HepG2 (cell line): ENCODE measurements at regions not wholly inside any gene's neighbourhood (a gene's known extent, or its start where the extent isn't known, plus 50 kb on each side); places are given as distances from the start of the nearest gene placed in this dataset.

Experiments
- ATAC-seq: fragments of 200-7000 bp; cut with Tn5 transposase; 3 replicates; pipeline ENCODE4 v1.9.1; 2020; ENCODE audit warnings: mild to moderate bottlenecking, moderate library complexity
- BruUV-seq: library from RNA; stranded (reverse); fragments of 400-500 nt; replicated peaks from 2 replicates; lab custom pipeline; 2021; lab: Mats Ljungman, UMichigan
- CTCF ChIA-PET: fragments of 300-600 bp; formaldehyde crosslinking; extraction: SDS; loops from one replicate; lab custom pipeline; 2021; ENCODE audit warnings: low total read pairs, inconsistent platforms, low intra/inter-chr PET ratio; lab: Yijun Ruan, JAX
- POLR2A ChIA-PET: fragments of 350-600 bp; sonication (Branson Sonifier 250); formaldehyde crosslinking; loops from one replicate; lab custom pipeline; 2020; ENCODE audit warnings: antibody characterized with exemption, inconsistent platforms; lab: Yijun Ruan, JAX
- DNase-seq: peaks from one replicate; pipeline ENCODE4 v3.0.0-alpha.2; 2015; ENCODE audit warnings: low spot score
- FAIRE-seq: peaks from 3 replicates; lab custom pipeline; 2011; peaks lifted over from hg19 to GRCh38; lab: Jason Lieb, UNC
- H2AFZ ChIP-seq: one replicate; pipeline ENCODE4 v1.6.1; 2011; ENCODE audit warnings: low read length, inconsistent platforms
- H3K27ac ChIP-seq: fragments of 300-600 bp; 3 replicates; pipeline ENCODE4 v1.8.0; 2011; ENCODE audit warnings: mixed run types, mild to moderate bottlenecking, mixed read lengths, low read length, inconsistent platforms; ENCODE audit not compliant: insufficient read depth; ENCODE audit errors: extremely low read length
- H3K27me3 ChIP-seq, 2 experiments: fragments of 200-600 bp in 1 of 2; 2 replicates in 1 of 2; 3 replicates in 1 of 2; pipeline versions ENCODE4 v1.6.0 to v1.8.0; 2011; ENCODE audit warnings: low read length in 2 of 2, mild to moderate bottlenecking in 2 of 2, moderate library complexity in 2 of 2, inconsistent platforms in 1 of 2; ENCODE audit not compliant: insufficient read depth in 2 of 2, control insufficient read depth in 1 of 2
- H3K36me3 ChIP-seq, 2 experiments: fragments of 200-600 bp in 1 of 2; replicated peaks in 1 of 2; 2 replicates in 1 of 2; 3 replicates in 1 of 2; pipeline versions ENCODE4 v1.5.1 to v1.8.0; 2011; ENCODE audit warnings: low read length in 2 of 2, inconsistent platforms in 1 of 2; ENCODE audit not compliant: insufficient read depth in 2 of 2, control insufficient read depth in 1 of 2
- H3K4me1 ChIP-seq: 2 replicates; pipeline ENCODE4 v1.5.1; 2012; ENCODE audit warnings: low read length, inconsistent platforms; ENCODE audit not compliant: insufficient read depth
- H3K4me2 ChIP-seq: 2 replicates; pipeline ENCODE4 v1.6.0; 2011; ENCODE audit warnings: low read depth, low read length, inconsistent platforms
- H3K4me3 ChIP-seq, 3 experiments: fragments of 200-600 bp in 1 of 3; sonication (generic), shearing (Covaris generic) in 1 of 3; replicated peaks in 1 of 3; 2 replicates each; pipeline ENCODE4 v1.5.1; 2011 to 2016; ENCODE audit warnings: low read length in 3 of 3, inconsistent platforms in 2 of 3, low read depth in 2 of 3, mild to moderate bottlenecking in 2 of 3, control low read depth in 1 of 3, mixed read lengths in 1 of 3; ENCODE audit not compliant: insufficient read depth in 1 of 3
- H3K79me2 ChIP-seq: one replicate; pipeline ENCODE4 v1.6.1; 2011; ENCODE audit warnings: low read length, inconsistent platforms; ENCODE audit not compliant: insufficient read depth
- H3K9ac ChIP-seq: 2 replicates; pipeline ENCODE4 v1.6.0; 2011; ENCODE audit warnings: mild to moderate bottlenecking, low read depth, low read length, inconsistent platforms; ENCODE audit not compliant: insufficient read depth
- H3K9me3 ChIP-seq: 2 replicates; pipeline ENCODE4 v1.5.1; 2012; ENCODE audit warnings: mild to moderate bottlenecking, low read length
- H4K20me1 ChIP-seq: 2 replicates; pipeline ENCODE4 v1.6.0; 2011; ENCODE audit warnings: inconsistent platforms, mild to moderate bottlenecking, low read length, moderate library complexity; ENCODE audit not compliant: insufficient read depth
- GRHL1 ChIP-seq: sonication (generic); formaldehyde crosslinking; conservative IDR thresholded peaks from 2 replicates; pipeline ENCODE4 v1.8.0; 2022; ENCODE audit warnings: missing genetic modification reagents
- REXO4 ChIP-seq: sonication (generic); formaldehyde crosslinking; IDR thresholded peaks from 2 replicates; pipeline ENCODE4 v1.8.0; 2022; ENCODE audit warnings: missing genetic modification reagents, mild to moderate bottlenecking, borderline replicate concordance
- ZHX2 ChIP-seq, 2 experiments: sonication (generic) in 1 of 2; formaldehyde crosslinking in 1 of 2; IDR thresholded peaks; 2 replicates each; pipeline versions ENCODE4 v1.6.1 to v1.9.0; 2014 to 2022; ENCODE audit warnings: antibody characterized with exemption in 1 of 2, borderline replicate concordance in 1 of 2, inconsistent platforms in 1 of 2, low read depth in 1 of 2, missing genetic modification reagents in 1 of 2
- WGBS: methylation state at CpG from one replicate; pipeline ENCODE4 v1.1.6; 2017; ENCODE audit warnings: low lambda C conversion rate; 5-methylcytosine and 5-hydroxymethylcytosine counted together
- in situ Hi-C: cut with HindIII; loops from 2 replicates; pipeline ENCODE4 v1.10.0; 2017; ENCODE audit warnings: low pct_unique_long_range_greater_than_20kb; ENCODE audit not compliant: extremely low pct_ligation_motif_present
- intact Hi-C: fragments of 100-400 bp; cut with micrococcal nuclease; formaldehyde crosslinking; loops from one replicate; pipeline ENCODE4 v1.10.0; 2022; ENCODE audit not compliant: unreplicated experiment
- TF ChIP-seq, protein P1 (sequence below): sonication (generic); formaldehyde crosslinking; IDR thresholded peaks from 2 replicates; pipeline ENCODE4 v1.5.0; 2020; ENCODE audit warnings: missing genetic modification reagents

GRCh38 chr2:152280780-152281179 lies 54.2 kb upstream of the FMNL2 start:
- CTCF ChIA-PET: no interaction called here
- intact Hi-C loops (no loop called here), in situ Hi-C loops (no loop called here)
- 0% methylated on average over 2 of the region's 2 CpGs for WGBS
- Histone ChIP-seq H3K27me3 (peaks cover 0 to 11% of the 10 kb centered on the region in 2 experiments; a peak in 3 of 5 replicates), H3K9ac (no peak overlapping the region), H3K9me3 (peaks cover 19% of the 10 kb centered on the region; the same call in 1 of the 2 replicates), H3K79me2 (no peaks in the 10 kb centered on the region), H3K4me3 (no peak overlapping the region), H3K4me1 (no peaks in the 10 kb centered on the region), H3K27ac (no peak overlapping the region), H4K20me1 (no peaks in the 10 kb centered on the region), H3K4me2 (no peak overlapping the region), H3K36me3 (no peaks in the 10 kb centered on the region), H2AFZ (no peak overlapping the region)
- BruUV-seq: no TSS peak
- no peak for TF ChIP-seq GRHL1 (CRISPR knock-in tag)
- TF ChIP-seq ZHX2 (IDR thresholded peaks at IDR 0.05; ENCODE audit: low read depth): no peak
- no peak for TF ChIP-seq ZHX2 (CRISPR knock-in tag; IDR thresholded peaks at IDR 0.05; ENCODE audit: borderline replicate concordance)
- no peak for TF ChIP-seq REXO4 (CRISPR knock-in tag)
- TF ChIP-seq, protein P1, sequence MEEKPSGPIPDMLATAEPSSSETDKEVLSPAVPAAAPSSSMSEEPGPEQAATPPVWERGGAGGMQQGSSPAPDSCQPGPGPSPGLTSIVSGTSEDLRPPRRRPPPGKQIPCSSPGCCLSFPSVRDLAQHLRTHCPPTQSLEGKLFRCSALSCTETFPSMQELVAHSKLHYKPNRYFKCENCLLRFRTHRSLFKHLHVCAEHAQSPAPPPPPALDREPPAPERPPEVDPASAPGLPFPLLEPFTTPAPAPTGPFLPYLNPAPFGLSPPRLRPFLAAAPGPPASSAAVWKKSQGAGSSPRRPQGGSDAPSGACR (CRISPR knock-in tag): no peak
- DNase-seq: no peak
- POLR2A ChIA-PET: no interaction called here
- no peak for FAIRE-seq
- ATAC-seq: no peak
